Stomach (tissue), 4 donors: ENCODE measurements at regions not wholly inside any gene's neighbourhood (a gene's known extent, or its start where the extent isn't known, plus 50 kb on each side); places are given as distances from the start of the nearest gene placed in this dataset.

ENCODE experiments used
- EP300 ChIP-seq: sonication (generic); formaldehyde crosslinking; IDR thresholded peaks from one replicate; pipeline ENCODE4 v1.6.1; 2017; ENCODE audit warnings: antibody characterized with exemption
- POLR2AphosphoS5 ChIP-seq, 3 donors: sonication (generic); formaldehyde crosslinking; IDR thresholded peaks; one replicate each; pipeline ENCODE4 v1.6.1; 2016; ENCODE audit warnings: antibody characterized with exemption in 3 of 3
- TF ChIP-seq, protein P1 (sequence below), 7 experiments: fragments of 450-650 bp in 4 of 7; fragments of 200-600 bp in 3 of 7; sonication (generic) in 3 of 7; IDR thresholded peaks; one replicate each; pipeline ENCODE4 v1.5.1; 2016 to 2019; ENCODE audit warnings: antibody characterized with exemption in 7 of 7, control low read depth in 2 of 7, mild to moderate bottlenecking in 1 of 7

DNA sequence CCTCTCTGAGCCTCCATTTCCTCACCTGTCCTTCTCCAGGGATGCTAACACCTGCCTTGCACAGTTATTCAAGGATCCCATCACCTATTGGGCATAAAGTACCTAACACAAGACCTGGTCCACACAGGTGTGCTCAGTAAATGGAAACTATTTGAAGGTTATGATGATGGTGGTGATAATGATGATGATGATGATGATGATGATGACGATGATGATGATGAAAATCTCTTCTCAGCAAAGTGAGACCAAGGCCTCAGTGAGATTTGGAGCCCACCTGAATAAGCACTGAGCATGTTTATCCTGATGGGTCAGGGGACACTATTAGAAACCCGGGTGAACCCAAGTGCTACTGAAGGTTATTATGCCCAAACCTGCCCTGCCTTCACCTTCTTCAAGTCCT is 100.7 kb downstream of the DMRTA2 start:
- TF ChIP-seq EP300, result no peak
- TF ChIP-seq, protein P1, sequence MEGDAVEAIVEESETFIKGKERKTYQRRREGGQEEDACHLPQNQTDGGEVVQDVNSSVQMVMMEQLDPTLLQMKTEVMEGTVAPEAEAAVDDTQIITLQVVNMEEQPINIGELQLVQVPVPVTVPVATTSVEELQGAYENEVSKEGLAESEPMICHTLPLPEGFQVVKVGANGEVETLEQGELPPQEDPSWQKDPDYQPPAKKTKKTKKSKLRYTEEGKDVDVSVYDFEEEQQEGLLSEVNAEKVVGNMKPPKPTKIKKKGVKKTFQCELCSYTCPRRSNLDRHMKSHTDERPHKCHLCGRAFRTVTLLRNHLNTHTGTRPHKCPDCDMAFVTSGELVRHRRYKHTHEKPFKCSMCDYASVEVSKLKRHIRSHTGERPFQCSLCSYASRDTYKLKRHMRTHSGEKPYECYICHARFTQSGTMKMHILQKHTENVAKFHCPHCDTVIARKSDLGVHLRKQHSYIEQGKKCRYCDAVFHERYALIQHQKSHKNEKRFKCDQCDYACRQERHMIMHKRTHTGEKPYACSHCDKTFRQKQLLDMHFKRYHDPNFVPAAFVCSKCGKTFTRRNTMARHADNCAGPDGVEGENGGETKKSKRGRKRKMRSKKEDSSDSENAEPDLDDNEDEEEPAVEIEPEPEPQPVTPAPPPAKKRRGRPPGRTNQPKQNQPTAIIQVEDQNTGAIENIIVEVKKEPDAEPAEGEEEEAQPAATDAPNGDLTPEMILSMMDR (IDR thresholded peaks at IDR 0.05), result no peak
- no peak for TF ChIP-seq POLR2AphosphoS5 (IDR thresholded peaks at IDR 0.05)
